Right lobe of liver (tissue), 6 donors: ENCODE measurements at regions not wholly inside any gene's neighbourhood (a gene's known extent, or its start where the extent isn't known, plus 50 kb on each side); places are given as distances from the start of the nearest gene placed in this dataset.

Experiments used
- ATAC-seq, 4 donors: fragments of 200-7000 bp; cut with Tn5 transposase; one replicate each; pipeline ENCODE4 v1.9.1; 2020; ENCODE audit warnings: mild to moderate bottlenecking in 4 of 4, moderate library complexity in 4 of 4
- DNase-seq, 3 donors: peaks; one replicate each; pipeline ENCODE4 v3.0.0-alpha.2; 2020
- H3K27ac ChIP-seq, 3 donors: fragments of 200-600 bp; one replicate each; pipeline ENCODE4 v1.8.0; 2022
- H3K27me3 ChIP-seq, 2 donors: fragments of 200-600 bp; one replicate each; pipeline ENCODE4 v1.8.0; 2022
- H3K36me3 ChIP-seq, 4 donors: fragments of 200-600 bp; sonication (generic) in 1 of 4; one replicate each; pipeline versions ENCODE4 v1.5.1 to v1.8.0; 2017 to 2022; ENCODE audit warnings: control low read depth in 1 of 4
- H3K4me1 ChIP-seq, 4 donors: fragments of 200-600 bp; sonication (generic) in 1 of 4; one replicate each; pipeline versions ENCODE4 v1.5.1 to v1.8.0; 2017 to 2022; ENCODE audit warnings: control low read depth in 1 of 4
- H3K4me3 ChIP-seq, 3 donors: fragments of 200-600 bp; one replicate each; pipeline ENCODE4 v1.8.0; 2022
- H3K9me3 ChIP-seq, 4 donors: fragments of 200-600 bp; sonication (generic) in 1 of 4; one replicate each; pipeline versions ENCODE4 v1.5.1 to v1.8.0; 2017 to 2022; ENCODE audit warnings: control low read depth in 1 of 4
- POLR2A ChIP-seq: fragments of 450-650 bp; IDR thresholded peaks from one replicate; pipeline ENCODE4 v1.6.1; 2017; ENCODE audit warnings: antibody characterized with exemption, mild to moderate bottlenecking
- WGBS: methylation state at CpG from one replicate; pipeline ENCODE4 v1.1.6; 2018; ENCODE audit warnings: low coverage, low lambda C conversion rate; ENCODE audit not compliant: insufficient coverage; ENCODE audit errors: missing lambda C conversion rate; 5-methylcytosine and 5-hydroxymethylcytosine counted together
- intact Hi-C, 2 donors: fragments of 100-400 bp; cut with DNase I; formaldehyde crosslinking; loops; one replicate each; pipeline versions ENCODE4 v1.11.2 to v1.14.1; 2022
- TF ChIP-seq, protein P1 (sequence below), 4 donors: fragments of 200-600 bp in 3 of 4; fragments of 450-650 bp in 1 of 4; IDR thresholded peaks; one replicate each; pipeline versions ENCODE4 v1.5.1 to v1.8.0; 2016 to 2022; ENCODE audit warnings: antibody characterized with exemption in 4 of 4, mild to moderate bottlenecking in 2 of 4
- donor health status: DM: no; HTN: yes; CAD: no.
- donor health status: DM: no; HTN: no; CAD: no.
- donor health status: DM: no; HTN: no; CAD: no.
- donor health status: DM: no; HTN: yes; CAD: no.
- donor health status: DM: no; HTN: yes; CAD: no.

DNA sequence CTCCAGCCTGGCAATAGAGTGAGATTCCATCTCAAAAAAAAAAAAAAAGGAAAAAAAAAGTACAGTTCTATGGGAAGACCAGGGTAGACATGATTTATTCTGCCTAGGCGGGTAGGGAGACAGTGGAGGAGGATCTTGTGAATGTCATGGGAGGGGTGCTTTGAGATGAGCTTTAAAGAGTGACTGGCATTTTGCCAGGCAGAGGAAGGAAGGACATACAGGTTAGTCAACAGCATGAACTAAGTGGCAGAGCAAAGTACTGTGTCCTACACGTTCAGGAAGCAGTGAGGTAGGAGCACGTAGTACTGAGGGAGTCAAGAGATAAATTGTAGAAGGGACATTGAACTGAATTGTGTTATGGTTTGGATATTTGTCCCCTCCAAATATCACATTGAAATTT is 451.5 kb downstream of the TOX3 start:
- no peak overlapping the region for H3K27ac ChIP-seq
- no peak for ATAC-seq
- DNase-seq = no peak
- 52% methylated on average over 3 of the region's 3 CpGs for WGBS
- intact Hi-C loops = no loop called here
- H3K27me3 ChIP-seq = no peaks in the 10 kb centered on the region
- no peaks in the 10 kb centered on the region for H3K36me3 ChIP-seq
- H3K9me3 ChIP-seq = no peaks in the 10 kb centered on the region
- no peak overlapping the region for H3K4me3 ChIP-seq
- TF ChIP-seq, protein P1, sequence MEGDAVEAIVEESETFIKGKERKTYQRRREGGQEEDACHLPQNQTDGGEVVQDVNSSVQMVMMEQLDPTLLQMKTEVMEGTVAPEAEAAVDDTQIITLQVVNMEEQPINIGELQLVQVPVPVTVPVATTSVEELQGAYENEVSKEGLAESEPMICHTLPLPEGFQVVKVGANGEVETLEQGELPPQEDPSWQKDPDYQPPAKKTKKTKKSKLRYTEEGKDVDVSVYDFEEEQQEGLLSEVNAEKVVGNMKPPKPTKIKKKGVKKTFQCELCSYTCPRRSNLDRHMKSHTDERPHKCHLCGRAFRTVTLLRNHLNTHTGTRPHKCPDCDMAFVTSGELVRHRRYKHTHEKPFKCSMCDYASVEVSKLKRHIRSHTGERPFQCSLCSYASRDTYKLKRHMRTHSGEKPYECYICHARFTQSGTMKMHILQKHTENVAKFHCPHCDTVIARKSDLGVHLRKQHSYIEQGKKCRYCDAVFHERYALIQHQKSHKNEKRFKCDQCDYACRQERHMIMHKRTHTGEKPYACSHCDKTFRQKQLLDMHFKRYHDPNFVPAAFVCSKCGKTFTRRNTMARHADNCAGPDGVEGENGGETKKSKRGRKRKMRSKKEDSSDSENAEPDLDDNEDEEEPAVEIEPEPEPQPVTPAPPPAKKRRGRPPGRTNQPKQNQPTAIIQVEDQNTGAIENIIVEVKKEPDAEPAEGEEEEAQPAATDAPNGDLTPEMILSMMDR (IDR thresholded peaks at IDR 0.05) = no peak
- no peak for TF ChIP-seq POLR2A
- no peaks in the 10 kb centered on the region for H3K4me1 ChIP-seq

- no peak overlapping the region for H3K4me3 ChIP-seq
- H3K9me3 ChIP-seq = no peaks in the 10 kb centered on the region
- intact Hi-C loops = no loop called here
- H3K36me3 ChIP-seq = no peaks in the 10 kb centered on the region
- TF ChIP-seq POLR2A = no peak
- TF ChIP-seq, protein P1 (IDR thresholded peaks at IDR 0.05) = no peak
- no peak overlapping the region for H3K27ac ChIP-seq
- WGBS = 81% methylated on average over 3 of the region's 3 CpGs
- H3K27me3 ChIP-seq = no peaks in the 10 kb centered on the region
- DNase-seq = no peak
- ATAC-seq = no peak
- H3K4me1 ChIP-seq = no peaks in the 10 kb centered on the region
Observed at GRCh38 chr16:52092126-52092525, 454.8 kb downstream of the TOX3 start.

GRCh38 chr16:52090080-52090479 is 456.9 kb downstream of the TOX3 start:
- Histone ChIP-seq H3K27ac (no peak overlapping the region), H3K9me3 (no peaks in the 10 kb centered on the region), H3K4me3 (no peak overlapping the region), H3K27me3 (no peaks in the 10 kb centered on the region), H3K36me3 (no peaks in the 10 kb centered on the region), H3K4me1 (no peaks in the 10 kb centered on the region)
- DNase-seq (no peak), ATAC-seq (no peak)
- intact Hi-C loops = no loop called here
- TF ChIP-seq POLR2A = no peak
- TF ChIP-seq, protein P1 (IDR thresholded peaks at IDR 0.05) = no peak

- 45% methylated on average over 1 of the region's 1 CpG for WGBS
Observed at GRCh38 chr16:52089476-52089875, 457.5 kb downstream of the TOX3 start.

More at GRCh38 chr16:52089476-52089875, 457.5 kb downstream of the TOX3 start:
- no peak overlapping the region for H3K27ac ChIP-seq
- no peaks in the 10 kb centered on the region for H3K27me3 ChIP-seq
- no peak for TF ChIP-seq POLR2A
- TF ChIP-seq, protein P1 (IDR thresholded peaks at IDR 0.05) = no peak
- H3K4me1 ChIP-seq = no peaks in the 10 kb centered on the region
- no peaks in the 10 kb centered on the region for H3K9me3 ChIP-seq
- H3K36me3 ChIP-seq = no peaks in the 10 kb centered on the region
- H3K4me3 ChIP-seq = no peak overlapping the region
- no peak for ATAC-seq
- no peak for DNase-seq
- intact Hi-C loops = no loop called here
